Uterus (tissue), 3 donors: ENCODE measurements at regions not wholly inside any gene's neighbourhood (a gene's known extent, or its start where the extent isn't known, plus 50 kb on each side); places are given as distances from the start of the nearest gene placed in this dataset.

Source experiments
- DNase-seq, 2 donors: peaks; one replicate each; pipeline ENCODE4 v3.0.0-alpha.2; 2019 to 2020
- H3K27ac ChIP-seq, 2 donors: fragments of 200-600 bp; sonication (generic); 1 replicate in 1 of 2; 2 replicates in 1 of 2; pipeline ENCODE4 v1.5.1; 2016 to 2018
- H3K27me3 ChIP-seq, 2 donors: fragments of 200-600 bp; sonication (generic); one replicate each; pipeline ENCODE4 v1.5.1; 2018 to 2019; ENCODE audit warnings: control low read depth in 1 of 2
- H3K36me3 ChIP-seq, 2 donors: fragments of 200-600 bp; sonication (generic); one replicate each; pipeline ENCODE4 v1.5.1; 2019; ENCODE audit warnings: control low read depth in 1 of 2
- H3K4me1 ChIP-seq, 2 donors: fragments of 200-600 bp; sonication (generic); one replicate each; pipeline ENCODE4 v1.5.1; 2018 to 2019; ENCODE audit warnings: control low read depth in 1 of 2
- H3K4me3 ChIP-seq, 2 donors: fragments of 200-600 bp; sonication (generic); 1 replicate in 1 of 2; 2 replicates in 1 of 2; pipeline ENCODE4 v1.5.1; 2018 to 2019; ENCODE audit warnings: mild to moderate bottlenecking in 1 of 2
- H3K9me3 ChIP-seq, 2 donors: fragments of 200-600 bp; sonication (generic); one replicate each; pipeline ENCODE4 v1.5.1; 2019; ENCODE audit warnings: control low read depth in 1 of 2
- POLR2A ChIP-seq, 2 donors: fragments of 450-650 bp; IDR thresholded peaks; one replicate each; pipeline ENCODE4 v1.6.1; 2016; ENCODE audit warnings: antibody characterized with exemption in 2 of 2, mild to moderate bottlenecking in 1 of 2, moderate library complexity in 1 of 2
- intact Hi-C: fragments of 100-400 bp; cut with DNase I; formaldehyde crosslinking; loops from one replicate; pipeline ENCODE4 v1.15.1; 2023; ENCODE audit warnings: low total_unique reads
- TF ChIP-seq, protein P1 (sequence below), 4 experiments: fragments of 200-600 bp in 2 of 4; fragments of 450-650 bp in 2 of 4; sonication (generic) in 2 of 4; IDR thresholded peaks; one replicate each; pipeline ENCODE4 v1.5.1; 2016 to 2019; ENCODE audit warnings: antibody characterized with exemption in 4 of 4, mild to moderate bottlenecking in 2 of 4, moderate library complexity in 1 of 4
- donor health status: DM: yes; HTN: yes; CAD: no.

GRCh38 chr2:17162713-17163112 is 355.5 kb downstream of the RAD51AP2 start:
- DNase-seq, result no peak
- no peaks in the 10 kb centered on the region for H3K9me3 ChIP-seq
- no peaks in the 10 kb centered on the region for H3K27me3 ChIP-seq
- no peaks in the 10 kb centered on the region for H3K36me3 ChIP-seq
- TF ChIP-seq POLR2A (IDR thresholded peaks at IDR 0.05), result no peak
- TF ChIP-seq, protein P1, sequence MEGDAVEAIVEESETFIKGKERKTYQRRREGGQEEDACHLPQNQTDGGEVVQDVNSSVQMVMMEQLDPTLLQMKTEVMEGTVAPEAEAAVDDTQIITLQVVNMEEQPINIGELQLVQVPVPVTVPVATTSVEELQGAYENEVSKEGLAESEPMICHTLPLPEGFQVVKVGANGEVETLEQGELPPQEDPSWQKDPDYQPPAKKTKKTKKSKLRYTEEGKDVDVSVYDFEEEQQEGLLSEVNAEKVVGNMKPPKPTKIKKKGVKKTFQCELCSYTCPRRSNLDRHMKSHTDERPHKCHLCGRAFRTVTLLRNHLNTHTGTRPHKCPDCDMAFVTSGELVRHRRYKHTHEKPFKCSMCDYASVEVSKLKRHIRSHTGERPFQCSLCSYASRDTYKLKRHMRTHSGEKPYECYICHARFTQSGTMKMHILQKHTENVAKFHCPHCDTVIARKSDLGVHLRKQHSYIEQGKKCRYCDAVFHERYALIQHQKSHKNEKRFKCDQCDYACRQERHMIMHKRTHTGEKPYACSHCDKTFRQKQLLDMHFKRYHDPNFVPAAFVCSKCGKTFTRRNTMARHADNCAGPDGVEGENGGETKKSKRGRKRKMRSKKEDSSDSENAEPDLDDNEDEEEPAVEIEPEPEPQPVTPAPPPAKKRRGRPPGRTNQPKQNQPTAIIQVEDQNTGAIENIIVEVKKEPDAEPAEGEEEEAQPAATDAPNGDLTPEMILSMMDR (IDR thresholded peaks at IDR 0.05), result no peak
- no peaks in the 10 kb centered on the region for H3K4me1 ChIP-seq
- intact Hi-C loops, result no loop called here
- H3K4me3 ChIP-seq, result no peak overlapping the region
- no peak overlapping the region for H3K27ac ChIP-seq

GRCh38 chr2:17160594-17160993 is 357.6 kb downstream of the RAD51AP2 start:
- Histone ChIP-seq H3K9me3 (no peaks in the 10 kb centered on the region), H3K4me1 (no peaks in the 10 kb centered on the region), H3K27ac (no peak overlapping the region), H3K4me3 (no peak overlapping the region), H3K36me3 (no peaks in the 10 kb centered on the region), H3K27me3 (no peaks in the 10 kb centered on the region)
- DNase-seq, result no peak
- TF ChIP-seq, protein P1 (IDR thresholded peaks at IDR 0.05), result no peak
- TF ChIP-seq POLR2A (IDR thresholded peaks at IDR 0.05), result no peak
- intact Hi-C loops, result no loop called here

DNA sequence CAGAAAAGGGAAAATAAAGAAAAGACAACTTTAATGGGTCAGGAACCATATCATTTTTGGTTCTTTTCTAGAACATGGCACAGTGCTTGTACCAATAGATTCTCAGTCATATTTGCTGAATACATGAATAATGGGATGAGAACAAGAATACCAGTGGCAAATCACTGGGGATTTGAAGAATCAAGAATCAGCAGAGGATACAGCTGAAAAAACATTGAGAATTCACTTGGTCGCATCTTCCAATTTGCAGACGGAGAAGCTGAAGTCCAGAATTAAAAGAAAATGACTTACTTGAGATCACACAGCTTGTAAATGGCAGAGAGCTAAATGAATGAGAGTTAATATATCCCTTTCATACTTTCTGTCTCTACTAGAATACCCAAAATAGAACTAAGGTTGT is 362.2 kb downstream of the RAD51AP2 start:
- Histone ChIP-seq H3K9me3 (no peaks in the 10 kb centered on the region), H3K4me1 (no peaks in the 10 kb centered on the region), H3K27ac (no peak overlapping the region), H3K36me3 (no peaks in the 10 kb centered on the region), H3K27me3 (no peaks in the 10 kb centered on the region), H3K4me3 (no peak overlapping the region)
- DNase-seq, result no peak
- intact Hi-C loops, result no loop called here
- no peak for TF ChIP-seq POLR2A (IDR thresholded peaks at IDR 0.05)
- TF ChIP-seq, protein P1 (IDR thresholded peaks at IDR 0.05), result no peak

- no peak for DNase-seq
- Histone ChIP-seq H3K4me1 (no peaks in the 10 kb centered on the region), H3K36me3 (no peaks in the 10 kb centered on the region), H3K4me3 (no peak overlapping the region), H3K27me3 (no peaks in the 10 kb centered on the region), H3K27ac (no peak overlapping the region), H3K9me3 (no peaks in the 10 kb centered on the region)
- intact Hi-C loops, result no loop called here
- TF ChIP-seq, protein P1 (IDR thresholded peaks at IDR 0.05), result no peak
- TF ChIP-seq POLR2A (IDR thresholded peaks at IDR 0.05), result no peak
These were observed 368.3 kb downstream of the RAD51AP2 start for GRCh38 chr2:17149945-17150344.

- Histone ChIP-seq H3K27ac (no peak overlapping the region), H3K9me3 (no peaks in the 10 kb centered on the region), H3K27me3 (no peaks in the 10 kb centered on the region), H3K4me3 (no peak overlapping the region), H3K4me1 (no peaks in the 10 kb centered on the region), H3K36me3 (no peaks in the 10 kb centered on the region)
- TF ChIP-seq, protein P1 (IDR thresholded peaks at IDR 0.05), result peak in 1 of 4 experiments; percentile 5
- no peak for TF ChIP-seq POLR2A (IDR thresholded peaks at IDR 0.05)
- intact Hi-C loops, result no loop called here
- DNase-seq, result no peak
These were observed 369.7 kb downstream of the RAD51AP2 start for GRCh38 chr2:17148407-17149145.
